ENCODE measurements at regions not wholly inside any gene's neighbourhood (a gene's known extent, or its start where the extent isn't known, plus 50 kb on each side); places are given as distances from the start of the nearest gene placed in this dataset.
"Not testable (repeated sequence)": the region's sequence is repeated elsewhere in the genome, so short reads cannot be mapped to it uniquely, and the experiment has no call there.

GRCh38 chr4:132383571-132384199, 765.4 kb upstream of the PCDH10 start:
- DNase-seq (ENCODE audit: low read depth) = peak; percentile 18

DNA sequence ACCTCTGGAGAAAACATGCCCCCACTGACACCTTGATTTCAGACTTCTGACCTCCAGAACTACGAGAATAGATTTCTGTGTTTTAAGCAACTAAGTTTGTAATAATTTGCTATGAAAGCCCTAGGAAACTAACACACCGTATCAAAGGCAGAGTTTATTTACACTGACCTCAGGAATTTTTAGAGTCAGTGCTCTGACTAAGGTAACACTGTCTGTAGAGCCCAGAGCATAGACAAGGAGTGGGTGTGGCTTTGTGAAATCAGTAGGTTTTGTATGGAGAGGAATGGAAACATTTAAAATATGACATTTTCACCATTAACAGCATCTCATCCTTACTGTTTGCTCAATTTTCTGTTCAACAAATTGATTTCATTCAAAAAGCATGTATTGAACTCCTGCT, 764.4 kb upstream of the PCDH10 start:
- DNase-seq (ENCODE audit: low read depth) = peak; percentile 8

DNA sequence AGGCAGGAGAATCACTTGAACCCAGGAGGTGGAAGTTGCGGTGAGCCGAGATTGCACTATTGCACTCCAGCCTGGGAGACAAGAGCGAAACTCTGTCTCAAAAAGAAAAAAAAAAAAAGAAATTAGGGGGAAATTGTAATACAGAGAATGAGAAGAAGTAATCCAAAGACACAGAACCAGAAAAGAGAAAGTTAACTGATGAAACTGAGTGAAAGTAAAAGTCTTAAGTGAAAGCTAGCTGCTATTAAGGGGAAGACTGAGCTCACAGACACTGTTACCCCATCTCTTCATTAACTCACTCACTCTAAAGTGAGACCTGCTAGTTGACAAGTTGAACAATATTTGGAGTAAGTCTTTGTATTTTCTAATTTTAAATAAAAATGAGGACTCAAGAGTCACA, 763.0 kb upstream of the PCDH10 start:
- DNase-seq (ENCODE audit: low read depth) = no peak

DNA sequence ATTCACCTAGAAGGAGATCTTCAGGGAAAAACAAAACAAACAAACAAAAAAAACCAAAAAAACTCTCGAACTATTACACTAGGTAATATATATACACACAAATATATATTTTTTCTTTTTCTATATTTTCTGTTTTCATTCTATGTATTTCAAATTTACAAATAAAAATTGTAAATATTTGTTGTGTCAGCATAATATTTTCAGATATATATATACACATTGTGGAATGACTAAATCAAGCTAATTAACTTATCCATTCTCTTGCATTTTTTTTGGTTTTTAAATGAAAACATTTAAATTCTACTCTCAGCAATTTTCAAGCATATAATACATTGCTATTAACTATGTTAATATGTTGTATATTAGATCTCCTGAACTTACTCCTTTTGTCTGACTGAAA, 762.0 kb upstream of the PCDH10 start:
- no peak for DNase-seq (ENCODE audit: low read depth)

DNA sequence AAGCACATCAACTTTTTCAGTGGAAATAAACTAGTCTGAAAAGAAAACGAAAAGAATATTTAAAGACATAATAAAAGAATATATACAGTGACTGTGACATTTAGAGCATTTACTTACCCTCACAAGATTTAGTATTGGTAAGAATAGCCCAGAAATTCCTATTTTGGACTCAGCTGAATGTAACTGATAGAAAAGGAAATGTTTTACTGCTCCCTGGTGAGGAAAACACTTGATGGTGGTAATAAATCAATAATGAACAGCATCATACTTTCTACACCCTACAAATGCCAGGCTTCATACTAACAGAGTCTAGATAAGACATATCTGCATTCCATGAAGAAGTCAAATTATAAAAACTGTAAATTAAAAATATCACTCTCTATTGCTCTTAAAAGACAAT, 753.5 kb upstream of the PCDH10 start:
- DNase-seq (ENCODE audit: low read depth) = no peak

DNA sequence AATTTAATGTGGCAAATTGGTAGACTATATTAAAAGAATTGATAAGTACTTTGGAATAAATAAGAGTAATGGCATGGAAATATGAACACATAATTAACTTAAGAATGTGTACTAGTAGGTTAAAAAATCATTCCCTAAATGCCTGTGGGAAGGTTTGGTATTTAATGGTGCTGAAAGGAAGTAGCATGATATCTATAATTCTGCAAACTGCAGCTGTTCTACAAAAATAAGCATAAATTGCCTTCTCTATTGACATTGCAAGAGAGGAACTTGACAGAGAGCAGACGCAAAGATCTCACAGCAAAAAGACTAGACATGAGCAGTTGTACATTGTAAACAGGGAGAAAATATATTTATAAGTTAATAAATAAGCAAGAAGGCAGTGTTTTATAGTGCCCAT, 752.5 kb upstream of the PCDH10 start:
- peak; percentile 42 for DNase-seq (ENCODE audit: low read depth)

- DNase-seq (ENCODE audit: low read depth) = no peak
Measured at GRCh38 chr4:132417220-132417619, 731.9 kb upstream of the PCDH10 start.

DNA sequence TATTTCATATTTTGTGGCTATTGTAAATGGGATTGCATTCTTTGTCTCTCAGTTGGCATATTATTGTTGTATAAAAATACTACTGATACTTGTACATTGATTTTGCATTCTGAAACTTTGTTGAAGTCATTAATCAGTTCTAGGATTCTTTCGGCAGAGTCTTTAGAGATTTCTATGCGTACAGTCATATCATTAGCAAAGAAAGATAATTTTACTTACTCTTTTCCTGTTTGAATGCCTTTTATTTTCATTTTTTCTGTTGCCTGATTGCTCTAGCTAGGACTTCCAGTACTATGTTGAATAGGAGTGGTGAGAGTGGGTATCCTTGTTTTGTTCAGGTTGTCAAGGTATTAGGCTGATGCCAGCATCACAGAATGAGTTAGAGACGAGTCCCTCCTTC, 722.0 kb upstream of the PCDH10 start:
- no peak for DNase-seq (ENCODE audit: low read depth)

DNA sequence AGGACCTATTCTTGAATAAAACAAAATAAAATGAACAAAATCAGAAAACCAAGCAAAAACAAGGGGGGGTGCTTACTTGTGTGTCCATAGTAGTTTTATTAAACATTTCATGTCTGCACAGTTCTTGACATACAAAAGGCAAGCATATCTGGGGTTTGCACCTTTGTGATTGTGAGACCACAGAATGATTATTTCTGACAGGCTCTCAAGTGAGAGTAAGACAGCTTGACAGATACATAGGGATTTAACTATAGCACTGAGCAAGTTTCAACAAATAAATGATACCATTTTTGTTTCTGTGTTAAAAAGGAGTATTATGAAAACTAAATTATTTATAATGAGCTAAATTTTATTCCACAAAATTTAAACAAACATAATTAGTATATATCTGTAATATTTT, 712.0 kb upstream of the PCDH10 start:
- no peak for DNase-seq (ENCODE audit: low read depth)

GRCh38 chr4:132445386-132445785, 703.7 kb upstream of the PCDH10 start:
- no peak for DNase-seq (ENCODE audit: low read depth)

DNA sequence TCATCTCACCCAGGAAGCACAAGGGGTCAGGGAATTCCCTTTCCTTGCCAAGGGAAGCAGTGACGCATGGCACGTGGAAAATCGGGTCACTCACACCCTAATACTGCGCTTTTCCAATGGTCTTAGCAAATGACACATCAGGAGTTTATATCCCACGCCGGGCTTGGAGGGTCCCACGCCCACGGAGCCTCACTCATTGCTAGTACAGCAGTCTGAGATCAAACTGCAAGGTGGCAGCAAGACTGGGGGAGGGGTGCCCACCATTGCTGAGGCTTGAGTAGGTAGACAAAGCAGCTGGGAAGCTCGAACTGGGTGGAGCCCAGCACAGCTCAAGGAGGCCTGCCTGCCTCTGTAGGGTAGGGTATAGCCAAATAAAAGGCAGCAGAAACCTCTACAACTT, 691.1 kb upstream of the PCDH10 start:
- DNase-seq (ENCODE audit: low read depth) = not testable (repeated sequence)

DNA sequence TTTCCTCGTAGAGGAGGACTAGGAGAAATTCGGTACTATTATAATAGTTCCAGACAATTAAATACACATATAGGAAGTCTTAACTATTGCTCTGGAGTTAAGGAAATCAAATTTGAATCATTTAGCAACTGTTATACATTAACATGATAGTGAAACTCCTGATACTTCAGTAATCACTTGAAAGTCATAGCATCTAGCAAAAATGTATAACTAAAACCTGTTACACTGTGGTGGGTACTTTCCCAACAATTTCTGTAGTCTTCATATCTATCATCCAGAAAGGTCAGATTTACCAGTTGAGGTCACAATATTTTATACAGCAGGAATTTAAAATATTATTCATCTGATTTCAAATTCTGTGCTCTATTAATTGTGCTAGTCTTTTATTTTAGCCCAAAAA, 669.6 kb upstream of the PCDH10 start:
- DNase-seq (ENCODE audit: low read depth) = no peak

DNA sequence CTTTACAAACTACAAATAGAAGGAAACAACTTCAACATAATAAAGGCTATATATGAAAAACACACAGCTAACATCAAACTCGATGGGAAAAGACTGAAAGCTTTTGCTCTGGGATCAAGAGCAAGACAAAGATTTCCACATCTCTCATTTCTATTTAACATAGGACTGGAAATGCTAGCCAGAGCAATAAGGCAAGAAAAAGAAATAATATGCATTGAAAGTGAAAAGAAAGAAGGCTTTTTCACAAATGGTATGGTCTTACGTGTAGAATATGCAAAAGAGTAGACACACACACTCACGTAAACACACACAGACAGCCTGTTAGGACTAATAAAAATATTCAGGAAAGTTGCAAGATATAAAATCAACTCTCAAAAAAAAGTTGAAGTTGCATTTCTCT, 660.5 kb upstream of the PCDH10 start:
- DNase-seq (ENCODE audit: low read depth) = no peak

DNA sequence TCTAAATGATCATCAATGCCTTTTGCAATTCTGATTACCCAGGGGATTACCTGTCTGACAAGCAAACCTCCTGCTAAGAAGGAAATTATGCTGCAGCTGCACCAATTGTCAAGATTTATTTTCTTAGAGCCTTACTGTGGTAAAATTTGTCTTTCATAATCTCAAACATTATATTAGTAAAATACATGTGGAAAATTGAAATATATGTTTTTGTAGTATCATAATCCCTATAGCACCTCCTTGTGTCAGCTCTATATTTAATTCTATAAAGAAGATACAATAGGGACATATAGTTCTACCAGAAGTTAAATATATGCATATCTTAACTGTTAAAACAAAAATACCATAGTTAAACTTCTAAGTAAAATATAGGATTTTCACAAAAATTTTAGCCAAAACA, 655.6 kb upstream of the PCDH10 start:
- no peak for DNase-seq (ENCODE audit: low read depth)

GRCh38 chr4:132495267-132495812, 653.8 kb upstream of the PCDH10 start:
- DNase-seq (ENCODE audit: low read depth) = not testable (repeated sequence)

GRCh38 chr4:132498215-132498614, 650.9 kb upstream of the PCDH10 start:
- DNase-seq (ENCODE audit: low read depth) = no peak

DNA sequence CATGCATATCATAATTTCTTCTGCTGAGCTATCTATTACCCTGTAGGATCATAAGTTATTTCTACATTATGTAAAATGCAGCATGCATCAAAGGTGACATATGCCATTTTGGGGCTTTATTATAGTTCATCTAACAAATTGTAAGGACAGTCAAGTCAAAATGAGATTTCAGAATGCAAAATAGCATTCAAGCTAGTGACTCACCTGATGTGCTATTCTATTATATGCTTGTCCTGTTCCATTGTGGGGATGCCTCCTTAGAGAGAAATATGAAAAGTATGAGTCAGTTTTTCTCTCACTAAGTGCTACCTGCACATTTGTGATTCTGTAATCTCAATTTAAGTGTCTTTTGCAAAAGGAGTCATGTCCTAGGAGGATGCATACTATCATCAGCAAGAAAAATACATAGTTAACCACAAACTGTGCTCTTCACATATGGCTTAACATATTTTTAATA, 647.0 kb upstream of the PCDH10 start:
- DNase-seq (ENCODE audit: low read depth) = no peak

DNA sequence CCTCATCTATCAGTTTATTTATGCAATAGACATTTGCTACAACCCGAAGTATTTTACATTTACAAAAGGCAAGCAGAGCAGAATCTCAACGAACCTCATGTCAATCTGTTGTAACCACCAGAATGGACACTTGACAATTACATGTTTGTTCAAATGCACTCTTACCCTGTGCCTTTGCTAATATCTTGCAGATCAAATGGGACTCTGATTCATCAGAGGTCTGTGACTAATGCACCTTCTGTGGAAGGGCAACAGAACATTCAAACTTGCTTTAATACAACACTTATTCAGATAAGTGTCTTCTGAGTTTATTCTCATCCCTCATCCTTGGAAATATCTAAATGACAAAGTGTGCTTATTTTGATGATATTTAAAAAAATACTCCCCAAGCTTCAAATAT, 644.7 kb upstream of the PCDH10 start:
- DNase-seq (ENCODE audit: low read depth) = peak; percentile 23

GRCh38 chr4:132506568-132506967, 642.5 kb upstream of the PCDH10 start:
- no peak for DNase-seq (ENCODE audit: low read depth)

DNA sequence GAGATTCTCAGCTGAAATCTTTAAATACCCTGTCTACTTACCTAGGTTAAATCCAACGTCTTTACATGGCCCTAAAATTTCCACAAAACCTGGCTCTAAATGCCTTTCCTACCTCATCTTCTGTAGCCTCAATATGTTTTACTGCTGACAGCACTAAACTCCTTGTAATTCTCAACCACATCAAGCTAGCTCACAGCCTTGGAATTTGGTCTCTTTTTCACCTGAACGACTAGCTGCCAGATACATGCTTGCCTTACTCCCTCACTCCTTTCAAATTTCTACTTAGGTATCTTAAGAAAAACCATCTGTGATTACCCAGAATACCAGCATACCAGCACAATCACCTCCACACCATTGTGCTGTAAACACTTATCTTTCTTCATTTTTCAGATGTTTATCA, 635.6 kb upstream of the PCDH10 start:
- peak; percentile 4 for DNase-seq (ENCODE audit: low read depth)

DNA sequence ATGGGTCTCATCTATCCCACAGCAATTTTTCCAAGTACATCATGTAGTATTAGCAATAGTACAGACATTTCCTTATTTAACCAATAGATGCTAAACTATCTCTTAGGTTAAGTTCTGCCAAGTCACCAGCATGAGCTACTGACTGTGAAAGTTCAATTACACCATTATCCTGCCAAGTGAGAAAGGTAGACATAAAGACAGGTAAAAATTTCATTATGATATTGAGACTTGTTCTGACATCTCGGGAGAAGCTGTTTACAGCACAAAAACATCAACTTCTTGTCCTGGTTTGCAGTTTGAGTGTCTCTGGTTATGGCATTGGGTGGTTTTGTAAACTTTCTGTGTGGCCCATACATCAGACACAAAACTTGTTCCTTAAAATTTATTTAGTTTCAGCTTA, 622.4 kb upstream of the PCDH10 start:
- DNase-seq (ENCODE audit: low read depth) = no peak

DNA sequence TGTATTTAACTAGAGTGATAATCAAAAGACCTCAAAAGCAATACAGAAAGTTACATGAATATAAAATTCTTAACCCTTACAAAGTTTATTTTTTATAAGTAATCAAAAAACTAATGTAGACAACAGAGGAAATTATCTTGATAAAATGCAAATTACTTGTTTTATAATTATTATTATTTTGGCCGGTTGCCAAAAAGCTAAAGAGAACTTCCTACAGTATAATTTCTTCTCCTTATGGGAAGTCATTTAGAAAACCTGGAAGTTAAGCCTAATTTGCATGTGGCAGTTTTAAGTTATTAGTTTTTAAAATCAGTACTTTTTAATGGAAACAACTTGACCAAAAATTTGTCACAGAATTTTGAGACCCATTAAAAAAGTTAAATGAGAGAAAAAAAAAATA, 621.3 kb upstream of the PCDH10 start:
- DNase-seq (ENCODE audit: low read depth) = no peak

DNA sequence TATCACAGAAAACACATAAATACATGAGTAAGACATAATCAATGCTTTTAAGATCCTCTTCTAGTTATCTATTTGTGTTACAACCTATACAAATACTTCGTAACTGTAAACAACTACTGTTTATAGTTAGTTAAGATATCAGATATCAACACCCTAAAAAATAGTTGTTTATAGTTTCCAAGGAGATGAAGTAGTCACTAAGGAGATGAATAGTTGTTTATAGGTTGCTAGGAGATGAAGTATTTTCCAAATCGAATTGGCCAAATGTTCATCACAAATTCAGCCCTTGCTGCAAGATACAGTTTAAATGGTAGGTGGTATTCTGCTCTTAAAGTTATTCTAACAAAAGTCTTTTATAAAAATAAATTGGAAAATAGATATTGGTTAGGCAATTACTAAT, 618.2 kb upstream of the PCDH10 start:
- no peak for DNase-seq (ENCODE audit: low read depth)

- no peak for DNase-seq (ENCODE audit: low read depth)
Measured at GRCh38 chr4:132540268-132540667, 608.8 kb upstream of the PCDH10 start.
